ENCODE measurements at regions not wholly inside any gene's neighbourhood (a gene's known extent, or its start where the extent isn't known, plus 50 kb on each side); places are given as distances from the start of the nearest gene placed in this dataset.

- peak in 2 of 3 experiments; percentile 9 to 38 for TF ChIP-seq CTCF (IDR thresholded peaks at IDR 0.05)
- no peak for TF ChIP-seq POLR2AphosphoS5 (IDR thresholded peaks at IDR 0.05)
Observed at GRCh38 chr5:1737790-1738405, 61.7 kb downstream of the MRPL36 start.
